NT2/D1 (cell line): ENCODE measurements at regions not wholly inside any gene's neighbourhood (a gene's known extent, or its start where the extent isn't known, plus 50 kb on each side); places are given as distances from the start of the nearest gene placed in this dataset.

Experiments
- SUZ12 ChIP-seq: IDR thresholded peaks from 2 replicates; pipeline ENCODE4 v1.6.1; 2011; ENCODE audit not compliant: insufficient read length, insufficient read depth; ENCODE audit errors: extremely low read depth
- YY1 ChIP-seq: IDR thresholded peaks from 2 replicates; pipeline ENCODE4 v1.6.1; 2011; ENCODE audit not compliant: insufficient read length, insufficient read depth
- ZNF274 ChIP-seq: IDR thresholded peaks from 2 replicates; pipeline ENCODE4 v1.6.1; 2011; ENCODE audit warnings: mild to moderate bottlenecking, low read depth, low read length

DNA sequence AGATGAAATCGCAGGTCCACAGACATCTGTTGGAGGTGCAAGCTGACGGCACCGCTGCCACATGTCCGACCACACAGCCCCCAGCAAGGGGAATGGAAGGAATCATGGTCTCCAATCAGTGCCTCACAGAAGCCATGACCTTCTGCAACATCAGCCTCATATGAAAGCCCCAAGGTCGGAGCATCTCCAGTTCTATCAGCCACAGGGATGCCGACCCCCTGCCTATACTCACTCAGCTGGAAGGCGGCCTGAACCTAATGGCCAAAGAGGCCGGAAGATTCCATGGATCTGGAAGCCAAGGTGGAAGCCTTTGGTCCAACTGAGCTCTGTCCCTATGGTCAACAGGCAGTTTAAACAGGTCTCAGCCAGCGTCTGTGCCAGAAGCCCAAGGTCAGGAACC is 278.8 kb downstream of the TNS1 start:
- no peak for TF ChIP-seq SUZ12
- TF ChIP-seq ZNF274, result no peak
- no peak for TF ChIP-seq YY1
